ENCODE measurements at regions not wholly inside any gene's neighbourhood (a gene's known extent, or its start where the extent isn't known, plus 50 kb on each side); places are given as distances from the start of the nearest gene placed in this dataset.

GRCh38 chr16:66224186-66224585 lies 142.3 kb upstream of the CDH5 start:
- Histone ChIP-seq H3K36me3 (ENCODE audit: control insufficient read depth in 2 of 2, extremely low read depth in 1 of 2, insufficient read depth in 1 of 2, low read length in 1 of 2) (peaks cover 0 to 2% of the 10 kb centered on the region in 2 donors), H3K27ac (ENCODE audit: low read length) (no peak overlapping the region), H3K4me3 (ENCODE audit: control insufficient read depth in 1 of 2, extremely low read depth in 1 of 2, low read length in 1 of 2) (no peak overlapping the region), H3K27me3 (replicated peaks in 1 of 2; ENCODE audit: control insufficient read depth in 2 of 2, extremely low read depth in 1 of 2, insufficient read depth in 2 of 2, low read length in 1 of 2) (peaks cover 0 to 45% of the 10 kb centered on the region in 2 experiments), H3K9me3 (no peaks in the 10 kb centered on the region), H3K4me1 (ENCODE audit: control insufficient read depth in 1 of 2, extremely low read depth in 1 of 2, insufficient read depth in 2 of 2, low read length in 2 of 2) (no peaks in the 10 kb centered on the region)
- ChIA-PET CTCF (no interaction called here), POLR2A (no interaction called here)
- ATAC-seq (replicated peaks in 1 of 4) (no peak), DNase-seq (no peak)
- 80% methylated on average over 1 of the region's 2 CpGs for WGBS (ENCODE audit: insufficient coverage)
- no peaks in the 10 kb centered on the region for H3K36me3 Mint-ChIP-seq
- no peaks in the 10 kb centered on the region for H3K9me3 Mint-ChIP-seq
- no peak overlapping the region for H3K27ac Mint-ChIP-seq
- peaks cover 0 to 5% (median 4%) of the 10 kb centered on the region in 3 donors for H3K4me1 Mint-ChIP-seq
- H3K27me3 Mint-ChIP-seq, result peaks cover 11 to 25% of the 10 kb centered on the region in 2 donors
- H3K4me3 Mint-ChIP-seq, result no peak overlapping the region

GRCh38 chr16:66223176-66223780 lies 143.2 kb upstream of the CDH5 start:
- no peak for ATAC-seq (replicated peaks in 1 of 4)
- no peak overlapping the region for H3K27ac ChIP-seq (ENCODE audit: low read length)
- no peak for DNase-seq
- Mint-ChIP-seq H3K9me3 (no peaks in the 10 kb centered on the region), H3K27ac (no peak overlapping the region), H3K27me3 (peaks cover 12 to 33% of the 10 kb centered on the region in 2 donors), H3K36me3 (no peaks in the 10 kb centered on the region), H3K4me3 (no peak overlapping the region), H3K4me1 (no peaks in the 10 kb centered on the region)
- ChIA-PET CTCF (no interaction called here), POLR2A (no interaction called here)
- H3K9me3 ChIP-seq, result no peaks in the 10 kb centered on the region
- H3K4me3 ChIP-seq (ENCODE audit: control insufficient read depth in 1 of 2, extremely low read depth in 1 of 2, low read length in 1 of 2), result no peak overlapping the region
- peaks cover 0 to 43% of the 10 kb centered on the region in 2 experiments for H3K27me3 ChIP-seq (replicated peaks in 1 of 2; ENCODE audit: control insufficient read depth in 2 of 2, extremely low read depth in 1 of 2, insufficient read depth in 2 of 2, low read length in 1 of 2)
- peaks cover 0 to 2% of the 10 kb centered on the region in 2 donors for H3K36me3 ChIP-seq (ENCODE audit: control insufficient read depth in 2 of 2, extremely low read depth in 1 of 2, insufficient read depth in 1 of 2, low read length in 1 of 2)
- 32% methylated on average over 3 of the region's 8 CpGs for WGBS (ENCODE audit: insufficient coverage)
- H3K4me1 ChIP-seq (ENCODE audit: control insufficient read depth in 1 of 2, extremely low read depth in 1 of 2, insufficient read depth in 2 of 2, low read length in 2 of 2), result no peaks in the 10 kb centered on the region

DNA sequence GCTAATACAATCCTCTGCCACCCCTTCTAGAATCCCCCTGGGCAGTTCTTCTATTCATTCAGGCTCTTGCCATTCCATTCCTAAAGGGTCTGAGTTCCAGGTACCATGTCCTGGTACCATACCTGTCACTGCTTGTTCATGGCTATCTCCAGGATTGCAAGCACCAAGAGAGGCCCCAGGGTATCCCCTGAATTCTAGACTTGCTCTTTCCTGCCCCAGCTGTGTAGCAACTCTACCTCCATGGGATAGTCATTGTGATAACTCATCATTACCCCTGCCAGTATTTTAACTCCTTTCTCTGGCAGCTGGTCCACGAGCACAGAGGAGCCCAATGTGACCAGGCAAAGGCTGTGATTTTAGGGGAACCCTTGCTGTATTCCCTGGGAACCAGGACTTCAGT lies 143.7 kb upstream of the CDH5 start:
- Mint-ChIP-seq H3K36me3 (no peaks in the 10 kb centered on the region), H3K4me3 (no peak overlapping the region), H3K27me3 (peaks cover 15 to 33% of the 10 kb centered on the region in 2 donors), H3K4me1 (no peaks in the 10 kb centered on the region), H3K9me3 (no peaks in the 10 kb centered on the region), H3K27ac (no peak overlapping the region)
- Histone ChIP-seq H3K4me1 (ENCODE audit: control insufficient read depth in 1 of 2, extremely low read depth in 1 of 2, insufficient read depth in 2 of 2, low read length in 2 of 2) (no peaks in the 10 kb centered on the region), H3K27me3 (replicated peaks in 1 of 2; ENCODE audit: control insufficient read depth in 2 of 2, extremely low read depth in 1 of 2, insufficient read depth in 2 of 2, low read length in 1 of 2) (peaks cover 0 to 39% of the 10 kb centered on the region in 2 experiments), H3K36me3 (ENCODE audit: control insufficient read depth in 2 of 2, extremely low read depth in 1 of 2, insufficient read depth in 1 of 2, low read length in 1 of 2) (peaks cover 0 to 2% of the 10 kb centered on the region in 2 donors), H3K4me3 (ENCODE audit: control insufficient read depth in 1 of 2, extremely low read depth in 1 of 2, low read length in 1 of 2) (no peak overlapping the region), H3K27ac (ENCODE audit: low read length) (no peak overlapping the region), H3K9me3 (no peaks in the 10 kb centered on the region)
- ATAC-seq (replicated peaks in 1 of 4) (no peak), DNase-seq (no peak)
- CTCF ChIA-PET, result no interaction called here
- WGBS (ENCODE audit: insufficient coverage), result no CpG with 5 or more reads among the region's 1 CpG
- POLR2A ChIA-PET, result no interaction called here

- ATAC-seq (replicated peaks in 1 of 4), result no peak
- no peak for DNase-seq
- no peaks in the 10 kb centered on the region for H3K9me3 ChIP-seq
- Mint-ChIP-seq H3K27ac (no peak overlapping the region), H3K36me3 (no peaks in the 10 kb centered on the region), H3K4me3 (no peak overlapping the region), H3K9me3 (no peaks in the 10 kb centered on the region), H3K4me1 (no peaks in the 10 kb centered on the region), H3K27me3 (peaks cover 17 to 30% of the 10 kb centered on the region in 2 donors)
- ChIA-PET POLR2A (no interaction called here), CTCF (no interaction called here)
- H3K27me3 ChIP-seq (replicated peaks in 1 of 2; ENCODE audit: control insufficient read depth in 2 of 2, extremely low read depth in 1 of 2, insufficient read depth in 2 of 2, low read length in 1 of 2), result peaks cover 0 to 28% of the 10 kb centered on the region in 2 experiments
- WGBS (ENCODE audit: insufficient coverage), result 13% methylated on average over 6 of the region's 6 CpGs
- H3K4me3 ChIP-seq (ENCODE audit: control insufficient read depth in 1 of 2, extremely low read depth in 1 of 2, low read length in 1 of 2), result no peak overlapping the region
- peaks cover 0 to 2% of the 10 kb centered on the region in 2 donors for H3K36me3 ChIP-seq (ENCODE audit: control insufficient read depth in 2 of 2, extremely low read depth in 1 of 2, insufficient read depth in 1 of 2, low read length in 1 of 2)
- no peaks in the 10 kb centered on the region for H3K4me1 ChIP-seq (ENCODE audit: control insufficient read depth in 1 of 2, extremely low read depth in 1 of 2, insufficient read depth in 2 of 2, low read length in 2 of 2)
- no peak overlapping the region for H3K27ac ChIP-seq (ENCODE audit: low read length)
Observed at GRCh38 chr16:66220702-66221101, 145.8 kb upstream of the CDH5 start.

- DNase-seq (no peak), ATAC-seq (replicated peaks in 1 of 4) (no peak)
- H3K4me3 ChIP-seq (ENCODE audit: control insufficient read depth in 1 of 2, extremely low read depth in 1 of 2, low read length in 1 of 2), result no peak overlapping the region
- H3K36me3 Mint-ChIP-seq, result no peaks in the 10 kb centered on the region
- peaks cover 0 to 22% of the 10 kb centered on the region in 2 experiments for H3K27me3 ChIP-seq (replicated peaks in 1 of 2; ENCODE audit: control insufficient read depth in 2 of 2, extremely low read depth in 1 of 2, insufficient read depth in 2 of 2, low read length in 1 of 2)
- no peak overlapping the region for H3K27ac Mint-ChIP-seq
- no peaks in the 10 kb centered on the region for H3K4me1 ChIP-seq (ENCODE audit: control insufficient read depth in 1 of 2, extremely low read depth in 1 of 2, insufficient read depth in 2 of 2, low read length in 2 of 2)
- peaks cover 17 to 26% of the 10 kb centered on the region in 2 donors for H3K27me3 Mint-ChIP-seq
- no peak overlapping the region for H3K27ac ChIP-seq (ENCODE audit: low read length)
- POLR2A ChIA-PET, result no interaction called here
- peaks cover 0 to 2% of the 10 kb centered on the region in 2 donors for H3K36me3 ChIP-seq (ENCODE audit: control insufficient read depth in 2 of 2, extremely low read depth in 1 of 2, insufficient read depth in 1 of 2, low read length in 1 of 2)
- no peak overlapping the region for H3K4me3 Mint-ChIP-seq
- H3K4me1 Mint-ChIP-seq, result no peaks in the 10 kb centered on the region
- no peaks in the 10 kb centered on the region for H3K9me3 Mint-ChIP-seq
- CTCF ChIA-PET, result no interaction called here
- H3K9me3 ChIP-seq, result no peaks in the 10 kb centered on the region
Observed at GRCh38 chr16:66219491-66219890, 147.0 kb upstream of the CDH5 start.

- 40% methylated on average over 1 of the region's 6 CpGs for WGBS (ENCODE audit: insufficient coverage)
- H3K4me3 Mint-ChIP-seq, result no peak overlapping the region
Observed at GRCh38 chr16:66212428-66212827, 154.1 kb upstream of the CDH5 start.

GRCh38 chr16:66211651-66212050 lies 154.8 kb upstream of the CDH5 start:
- no peak overlapping the region for H3K27ac ChIP-seq (ENCODE audit: low read length)
- peaks cover 0 to 6% of the 10 kb centered on the region in 2 experiments for H3K27me3 ChIP-seq (replicated peaks in 1 of 2; ENCODE audit: control insufficient read depth in 2 of 2, extremely low read depth in 1 of 2, insufficient read depth in 2 of 2, low read length in 1 of 2)
- H3K4me1 Mint-ChIP-seq, result no peaks in the 10 kb centered on the region
- WGBS (ENCODE audit: insufficient coverage), result 95% methylated on average over 6 of the region's 10 CpGs
- ChIA-PET CTCF (no interaction called here), POLR2A (no interaction called here)
- H3K36me3 Mint-ChIP-seq, result no peaks in the 10 kb centered on the region
- H3K36me3 ChIP-seq (ENCODE audit: control insufficient read depth in 2 of 2, extremely low read depth in 1 of 2, insufficient read depth in 1 of 2, low read length in 1 of 2), result no peaks in the 10 kb centered on the region
- H3K4me3 ChIP-seq (ENCODE audit: control insufficient read depth in 1 of 2, extremely low read depth in 1 of 2, low read length in 1 of 2), result no peak overlapping the region
- no peak overlapping the region for H3K4me3 Mint-ChIP-seq
- H3K4me1 ChIP-seq (ENCODE audit: control insufficient read depth in 1 of 2, extremely low read depth in 1 of 2, insufficient read depth in 2 of 2, low read length in 2 of 2), result no peaks in the 10 kb centered on the region
- peaks cover 24 to 29% of the 10 kb centered on the region in 2 donors for H3K27me3 Mint-ChIP-seq
- no peaks in the 10 kb centered on the region for H3K9me3 Mint-ChIP-seq
- ATAC-seq (replicated peaks in 1 of 4), result no peak
- no peak overlapping the region for H3K27ac Mint-ChIP-seq
- no peak for DNase-seq
- no peaks in the 10 kb centered on the region for H3K9me3 ChIP-seq

More at GRCh38 chr16:66212428-66212827, 154.1 kb upstream of the CDH5 start:
- DNase-seq, result no peak
- no peak overlapping the region for H3K27ac Mint-ChIP-seq
- peaks cover 26 to 27% of the 10 kb centered on the region in 2 donors for H3K27me3 Mint-ChIP-seq
- no peaks in the 10 kb centered on the region for H3K36me3 ChIP-seq (ENCODE audit: control insufficient read depth in 2 of 2, extremely low read depth in 1 of 2, insufficient read depth in 1 of 2, low read length in 1 of 2)
- no peaks in the 10 kb centered on the region for H3K4me1 ChIP-seq (ENCODE audit: control insufficient read depth in 1 of 2, extremely low read depth in 1 of 2, insufficient read depth in 2 of 2, low read length in 2 of 2)
- no peak overlapping the region for H3K27ac ChIP-seq (ENCODE audit: low read length)
- H3K9me3 Mint-ChIP-seq, result no peaks in the 10 kb centered on the region
- H3K4me3 ChIP-seq (ENCODE audit: control insufficient read depth in 1 of 2, extremely low read depth in 1 of 2, low read length in 1 of 2), result no peak overlapping the region
- CTCF ChIA-PET, result no interaction called here
- H3K36me3 Mint-ChIP-seq, result no peaks in the 10 kb centered on the region
- ATAC-seq (replicated peaks in 1 of 4), result no peak
- POLR2A ChIA-PET, result no interaction called here
- peaks cover 0 to 6% of the 10 kb centered on the region in 2 experiments for H3K27me3 ChIP-seq (replicated peaks in 1 of 2; ENCODE audit: control insufficient read depth in 2 of 2, extremely low read depth in 1 of 2, insufficient read depth in 2 of 2, low read length in 1 of 2)
- H3K4me1 Mint-ChIP-seq, result no peaks in the 10 kb centered on the region
- no peaks in the 10 kb centered on the region for H3K9me3 ChIP-seq

All from T-cell (primary cell).